Stimulated activated CD8-positive, alpha-beta memory T cell treated with anti-CD3 and anti-CD28 coated beads, Interleukin-4, amount 100 ng/mL, for 48 hours (primary cell): ENCODE measurements at regions not wholly inside any gene's neighbourhood (a gene's known extent, or its start where the extent isn't known, plus 50 kb on each side); places are given as distances from the start of the nearest gene placed in this dataset.

Experiments used
- DNase-seq: peaks from one replicate; pipeline ENCODE4 v3.0.0-alpha.2; 2020

GRCh38 chr4:176981074-176981473, 188.4 kb upstream of the VEGFC start:
- DNase-seq, result no peak

GRCh38 chr4:176981551-176981950, 188.8 kb upstream of the VEGFC start:
- no peak for DNase-seq

DNA sequence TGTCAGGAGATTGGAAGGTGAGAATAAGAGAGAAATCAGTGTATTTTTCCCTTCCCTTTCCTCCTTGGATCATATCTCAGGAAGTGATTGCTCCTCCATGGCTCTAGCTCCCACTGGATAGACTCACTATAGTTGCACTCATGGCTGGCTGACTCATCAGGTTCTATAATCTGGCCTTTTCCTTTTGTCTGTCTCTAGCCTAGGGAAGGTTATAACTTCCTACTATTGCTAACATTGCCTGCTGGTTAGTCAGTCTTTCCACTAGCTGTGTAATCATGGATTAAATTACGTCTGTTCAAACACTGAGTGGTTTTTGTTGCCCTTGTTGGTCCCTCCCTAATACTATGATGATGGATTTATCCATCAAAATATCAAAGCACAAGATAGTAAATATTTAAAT, 195.5 kb upstream of the VEGFC start:
- no peak for DNase-seq

- DNase-seq, result no peak
These were observed 196.5 kb upstream of the VEGFC start for GRCh38 chr4:176989186-176989585.

DNA sequence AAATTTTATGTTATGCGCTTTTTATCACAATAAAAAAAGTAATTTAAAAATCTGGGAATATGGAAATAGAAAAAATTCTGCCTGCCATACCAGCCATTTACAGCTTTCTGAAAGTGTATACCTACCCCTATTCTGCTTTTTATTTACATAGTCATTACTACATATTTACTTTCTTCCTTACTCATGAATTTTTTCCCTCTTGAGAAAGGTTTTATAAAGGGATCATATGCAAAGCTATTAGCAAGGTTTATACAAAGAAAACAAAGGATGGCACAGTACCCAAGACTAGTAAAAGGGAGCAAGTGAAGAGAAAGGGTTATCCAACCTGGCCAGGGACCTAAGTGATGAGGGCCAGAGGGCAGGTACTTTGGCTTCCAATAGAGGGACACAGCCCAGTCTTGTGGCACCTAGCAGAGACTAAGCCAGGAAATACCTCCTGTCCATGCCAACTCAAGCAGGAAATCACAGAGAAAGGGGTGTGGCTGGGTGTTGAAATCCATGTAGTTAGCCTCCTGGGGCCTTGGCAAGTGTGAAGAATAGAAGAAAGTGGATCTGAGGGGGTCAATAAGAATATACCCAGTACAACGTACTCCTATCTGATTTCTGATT, 207.3 kb upstream of the VEGFC start:
- no peak for DNase-seq

- DNase-seq, result no peak
These were observed 208.8 kb upstream of the VEGFC start for GRCh38 chr4:177001271-177002175.

- DNase-seq, result no peak
These were observed 213.0 kb upstream of the VEGFC start for GRCh38 chr4:177005674-177006230.

- DNase-seq, result no peak
These were observed 213.6 kb upstream of the VEGFC start for GRCh38 chr4:177006331-177006730.

DNA sequence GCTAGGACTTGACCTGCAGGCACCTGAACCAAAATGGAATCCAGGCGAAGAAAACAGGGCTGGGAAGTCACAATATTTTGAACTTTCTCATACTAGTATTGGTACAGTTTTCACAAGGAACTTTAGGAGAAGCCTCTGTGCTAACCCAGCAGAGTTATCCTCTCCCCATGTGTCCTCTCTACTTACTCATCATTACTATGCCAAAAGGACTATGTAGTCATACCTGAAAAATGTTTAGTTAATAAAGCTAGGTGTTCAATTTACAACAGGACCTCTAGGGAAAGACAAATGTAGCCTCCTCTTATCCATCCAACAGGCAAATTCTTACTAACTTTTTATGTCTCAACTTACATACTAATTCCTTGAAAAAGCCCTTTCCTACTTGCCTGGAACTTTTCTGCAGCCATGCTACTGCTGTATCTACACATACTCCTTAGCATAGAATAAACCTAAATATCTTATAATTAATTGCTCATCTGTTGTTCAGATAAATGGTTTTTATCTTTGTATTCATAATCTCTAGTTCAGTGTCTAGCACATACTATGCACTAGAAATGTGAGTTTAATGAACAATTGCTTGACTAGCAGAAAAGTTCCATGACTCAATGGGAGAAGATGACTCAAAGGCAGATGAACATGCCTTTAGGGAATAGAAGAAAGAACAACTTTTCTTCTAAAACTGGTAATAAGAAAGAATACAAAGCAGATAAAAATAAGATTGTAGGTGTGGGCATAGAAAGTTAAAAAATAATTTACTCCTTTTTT, 215.5 kb upstream of the VEGFC start:
- DNase-seq, result no peak

- DNase-seq, result no peak
These were observed 216.2 kb upstream of the VEGFC start for GRCh38 chr4:177008836-177009501.

GRCh38 chr4:177010418-177010817, 217.7 kb upstream of the VEGFC start:
- no peak for DNase-seq

- no peak for DNase-seq
These were observed 220.3 kb upstream of the VEGFC start for GRCh38 chr4:177012918-177013545.

DNA sequence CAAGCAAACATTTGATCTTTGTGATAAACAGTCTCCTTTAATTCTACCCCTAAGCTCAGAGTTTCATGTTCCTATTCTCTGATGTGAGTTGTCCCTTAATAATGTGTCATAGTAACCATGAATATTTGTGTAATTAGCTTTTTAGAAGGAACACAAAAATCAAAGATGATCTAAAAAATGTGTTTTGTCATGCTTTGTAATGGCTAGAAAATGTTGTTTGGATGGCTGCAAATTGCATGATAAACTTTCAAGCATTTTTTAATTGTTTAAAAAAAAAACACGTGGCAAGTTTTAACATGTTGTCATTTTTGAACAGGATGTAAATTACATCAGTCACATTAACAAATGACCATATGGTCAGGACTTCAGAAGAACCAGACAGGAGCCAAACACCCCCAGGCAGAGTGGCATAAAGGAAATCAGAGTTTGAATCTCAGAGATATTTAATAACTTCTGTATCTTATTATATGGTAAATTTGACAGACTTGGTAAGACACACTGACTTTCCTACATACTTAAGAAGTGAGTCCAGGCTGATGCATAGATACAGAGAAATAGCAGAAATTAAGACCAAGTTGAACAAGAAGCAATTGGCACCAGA, 223.9 kb upstream of the VEGFC start:
- DNase-seq, result no peak

DNA sequence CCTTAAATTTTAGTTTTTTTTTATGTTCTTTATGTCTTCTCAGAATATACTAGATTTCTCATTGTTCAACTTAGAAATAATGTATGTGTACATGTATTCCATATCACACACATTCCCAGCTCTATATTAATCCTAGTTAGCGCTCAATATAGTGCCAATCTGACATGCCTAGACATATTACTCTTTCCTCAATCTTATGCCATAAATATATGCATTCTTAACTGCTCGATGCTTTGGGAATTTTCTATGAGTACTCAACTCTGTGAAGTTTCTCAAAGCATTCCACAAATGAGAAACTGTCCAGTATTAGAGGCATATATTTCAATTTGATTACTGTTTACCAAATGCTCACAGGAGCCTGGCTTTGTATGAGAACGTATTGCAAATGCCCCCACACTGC, 231.2 kb upstream of the VEGFC start:
- DNase-seq, result no peak

- DNase-seq, result no peak
These were observed 239.6 kb upstream of the VEGFC start for GRCh38 chr4:177032341-177032740.

DNA sequence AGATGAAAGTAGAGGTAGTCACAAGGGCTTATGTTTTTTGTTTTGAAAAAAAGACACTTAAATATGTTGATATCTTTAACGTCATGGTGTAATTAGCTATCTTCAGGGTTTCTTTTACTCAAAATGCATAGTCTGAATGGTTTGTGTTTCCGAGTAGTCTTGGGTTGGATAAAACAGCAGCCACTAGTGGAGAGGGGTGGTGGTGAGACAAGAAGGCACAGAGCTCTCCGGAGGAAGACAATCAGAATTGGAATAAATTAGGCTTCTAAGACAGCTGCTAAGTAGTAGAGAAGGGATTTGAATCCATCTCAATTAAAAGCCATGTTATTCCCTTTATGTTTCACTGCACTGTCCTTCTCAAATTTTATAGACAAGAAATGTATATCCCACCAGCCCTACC, 240.4 kb upstream of the VEGFC start:
- no peak for DNase-seq

DNA sequence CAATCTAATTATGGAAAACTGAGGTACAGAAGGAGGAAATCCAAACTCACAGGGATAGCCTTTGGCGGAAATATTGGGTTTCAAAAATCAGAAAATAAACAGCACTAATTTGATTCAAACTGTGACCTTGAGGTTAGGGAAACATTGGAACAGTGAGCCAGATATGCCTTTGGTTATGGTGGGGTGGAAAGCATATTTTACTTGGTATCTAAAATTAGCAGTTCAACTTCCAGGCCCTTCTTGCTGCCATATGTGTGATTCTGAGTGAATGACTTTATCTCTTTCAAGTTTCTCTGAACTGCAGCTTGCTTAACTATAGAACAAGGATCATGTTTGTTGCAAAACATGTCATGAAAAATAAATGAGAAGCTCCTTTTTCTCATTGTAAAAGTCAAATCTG, 240.9 kb upstream of the VEGFC start:
- DNase-seq, result no peak

GRCh38 chr4:177041356-177041755, 248.6 kb upstream of the VEGFC start:
- no peak for DNase-seq

DNA sequence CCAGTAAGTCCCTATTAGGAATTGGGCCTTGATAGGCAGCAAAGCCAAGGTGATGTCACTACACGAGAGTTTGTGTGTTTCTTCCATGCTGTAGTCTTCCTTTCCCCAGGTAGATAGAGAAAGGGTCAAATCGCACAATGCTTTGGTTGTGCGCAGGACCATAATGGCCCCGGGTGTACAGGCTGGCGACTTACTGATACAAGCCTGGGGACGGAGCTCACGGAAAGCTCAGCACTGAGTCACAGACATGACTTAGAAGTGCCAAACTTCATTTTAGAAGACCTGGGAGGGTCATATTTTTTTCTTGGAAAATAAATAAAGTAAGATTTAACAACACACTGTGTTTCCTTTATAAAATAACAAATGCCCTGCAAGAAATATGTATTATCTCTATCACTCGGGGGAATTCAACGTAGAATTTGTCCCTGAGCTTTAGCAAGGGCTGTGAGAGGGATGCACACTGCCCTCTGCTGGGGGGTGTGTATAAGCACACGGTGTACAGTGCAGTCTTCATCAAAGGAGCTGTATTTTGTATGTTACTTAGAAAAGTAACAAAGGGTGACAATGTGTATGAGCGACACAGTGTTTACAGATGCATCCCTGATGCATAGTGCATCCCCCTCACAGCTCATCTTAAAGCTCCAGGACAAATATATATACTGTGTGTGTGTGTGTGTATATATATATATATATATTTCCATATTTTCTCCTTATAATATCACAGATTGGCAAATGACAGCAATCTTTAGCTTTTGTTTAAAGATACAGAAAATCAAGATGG, 254.5 kb upstream of the VEGFC start:
- peak; percentile 76 for DNase-seq

- no peak for DNase-seq
These were observed 255.1 kb upstream of the VEGFC start for GRCh38 chr4:177047851-177048174.

DNA sequence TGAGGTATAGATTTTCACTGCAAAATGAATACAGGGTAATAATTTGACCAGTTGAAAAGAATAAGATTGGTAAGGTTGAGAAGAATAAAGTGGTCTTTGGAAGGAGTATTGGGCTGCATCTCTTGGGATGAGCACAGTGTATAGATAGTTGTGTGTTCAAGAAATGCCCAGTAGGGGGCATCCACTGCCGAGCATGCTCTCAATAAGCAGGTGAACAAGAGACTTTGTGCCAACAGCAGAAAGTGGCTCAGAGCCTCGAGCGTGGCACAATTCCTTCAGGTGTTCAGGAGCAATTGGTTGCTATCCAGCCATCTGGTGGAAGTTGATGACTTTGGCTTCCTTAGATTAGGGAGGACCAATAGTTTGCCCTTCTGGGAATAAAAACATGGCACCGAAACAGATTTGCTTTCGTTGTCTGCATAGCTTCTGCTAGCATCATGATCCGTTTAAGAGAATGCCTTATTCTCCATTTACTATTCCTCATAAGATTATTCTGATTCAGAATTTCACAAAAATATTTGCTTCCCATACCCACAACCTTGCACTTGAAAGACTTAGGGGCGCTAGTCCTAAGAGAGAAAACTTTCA, 258.1 kb upstream of the NEIL3 start:
- peak; percentile 28 for DNase-seq
